ENCODE measurements at regions not wholly inside any gene's neighbourhood (a gene's known extent, or its start where the extent isn't known, plus 50 kb on each side); places are given as distances from the start of the nearest gene placed in this dataset.
"Not testable (repeated sequence)": the region's sequence is repeated elsewhere in the genome, so short reads cannot be mapped to it uniquely, and the experiment has no call there.

GRCh38 chr7:150110375-150110820, 212.8 kb upstream of the LRRC61 start:
- not testable (repeated sequence) for TF ChIP-seq CTCF (conservative IDR thresholded peaks at IDR 0.05); EZH2 (IDR thresholded peaks at IDR 0.05; ENCODE audit: low read depth)
